WTC11 (cell line): ENCODE measurements at regions not wholly inside any gene's neighbourhood (a gene's known extent, or its start where the extent isn't known, plus 50 kb on each side); places are given as distances from the start of the nearest gene placed in this dataset.

ENCODE experiments used
- CTCF ChIP-seq: fragments of 200-600 bp; IDR thresholded peaks from 2 replicates; pipeline ENCODE4 v1.8.0; 2022; ENCODE audit warnings: antibody characterized with exemption
- ESRRA ChIP-seq: sonication (generic); formaldehyde crosslinking; IDR thresholded peaks from 2 replicates; pipeline ENCODE4 v1.8.1; 2022; ENCODE audit warnings: mild to moderate bottlenecking, missing genetic modification reagents, borderline replicate concordance
- NR3C1 ChIP-seq: sonication (generic); formaldehyde crosslinking; conservative IDR thresholded peaks from 2 replicates; pipeline ENCODE4 v1.8.1; 2023; ENCODE audit warnings: low read depth, mild to moderate bottlenecking, missing genetic modification reagents
- ZNF416 ChIP-seq: fragments of 250-450 bp; sonication (Bioruptor Pico); IDR thresholded peaks from 2 replicates; pipeline ENCODE4 v1.9.0; 2021; ENCODE audit warnings: mild to moderate bottlenecking, inconsistent platforms
- TF ChIP-seq, protein P1 (sequence below): sonication (generic); formaldehyde crosslinking; IDR thresholded peaks from 2 replicates; pipeline ENCODE4 v1.8.0; 2022; ENCODE audit warnings: mild to moderate bottlenecking, missing genetic modification reagents

DNA sequence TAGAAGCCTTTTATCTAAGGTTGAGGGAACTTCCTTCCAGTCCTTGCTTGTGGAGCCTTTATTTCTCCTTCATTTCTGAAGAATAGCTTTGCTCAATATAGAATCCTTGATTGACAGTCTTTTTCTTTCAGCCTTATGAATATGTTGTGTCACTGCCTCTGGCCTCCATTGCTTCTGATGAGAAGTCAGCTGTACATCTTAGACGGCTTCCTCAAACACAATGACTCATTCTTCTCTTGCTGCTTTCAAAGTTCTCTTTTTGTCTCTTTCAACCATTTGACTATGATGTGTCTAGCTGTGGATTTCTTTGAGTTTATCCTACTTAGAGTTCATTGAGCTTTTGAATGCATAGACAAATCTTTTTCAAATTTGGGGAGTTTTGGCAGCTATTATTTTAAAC is 893.2 kb downstream of the BRD1 start:
- TF ChIP-seq NR3C1 (CRISPR knock-in tag) (no peak), ZNF416 (CRISPR knock-in tag) (no peak), ESRRA (CRISPR knock-in tag) (no peak), CTCF (no peak)
- TF ChIP-seq, protein P1, sequence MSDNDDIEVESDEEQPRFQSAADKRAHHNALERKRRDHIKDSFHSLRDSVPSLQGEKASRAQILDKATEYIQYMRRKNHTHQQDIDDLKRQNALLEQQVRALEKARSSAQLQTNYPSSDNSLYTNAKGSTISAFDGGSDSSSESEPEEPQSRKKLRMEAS (CRISPR knock-in tag): no peak
